HG03095 (cell line): ENCODE measurements at regions not wholly inside any gene's neighbourhood (a gene's known extent, or its start where the extent isn't known, plus 50 kb on each side); places are given as distances from the start of the nearest gene placed in this dataset.

Experiments used
- ATAC-seq: cut with Tn5 transposase; IDR thresholded peaks from one replicate; pipeline ENCODE4 v1.9.1; 2021; ENCODE audit warnings: moderate library complexity; ENCODE audit not compliant: unreplicated experiment

GRCh38 chr13:33692531-33692930 is 125.4 kb upstream of the RFC3 start:
- no peak for ATAC-seq

- ATAC-seq: no peak
Measured at GRCh38 chr13:33694546-33694945, 123.4 kb upstream of the RFC3 start.

- no peak for ATAC-seq
Measured at GRCh38 chr13:33696530-33696929, 121.4 kb upstream of the RFC3 start.

GRCh38 chr13:33697926-33698325 is 120.0 kb upstream of the RFC3 start:
- no peak for ATAC-seq

- ATAC-seq: no peak
Measured at GRCh38 chr13:33707449-33707848, 110.5 kb upstream of the RFC3 start.

GRCh38 chr13:33710924-33711323 is 107.0 kb upstream of the RFC3 start:
- no peak for ATAC-seq

- no peak for ATAC-seq
Measured at GRCh38 chr13:33711436-33711835, 106.5 kb upstream of the RFC3 start.

- no peak for ATAC-seq
Measured at GRCh38 chr13:33717775-33718174, 100.2 kb upstream of the RFC3 start.

GRCh38 chr13:33721724-33722123 is 96.2 kb upstream of the RFC3 start:
- ATAC-seq: no peak

- ATAC-seq: no peak
Measured at GRCh38 chr13:33722216-33722915, 95.6 kb upstream of the RFC3 start.

- no peak for ATAC-seq
Measured at GRCh38 chr13:33723365-33723764, 94.6 kb upstream of the RFC3 start.

- peak; percentile 53 for ATAC-seq
Measured at GRCh38 chr13:33723772-33724435, 94.0 kb upstream of the RFC3 start.

- no peak for ATAC-seq
Measured at GRCh38 chr13:33725340-33725739, 92.6 kb upstream of the RFC3 start.

GRCh38 chr13:33727297-33728083 is 90.5 kb upstream of the RFC3 start:
- ATAC-seq: no peak

GRCh38 chr13:33728271-33729037 is 89.5 kb upstream of the RFC3 start:
- peak; percentile 85 for ATAC-seq

- no peak for ATAC-seq
Measured at GRCh38 chr13:33730147-33730546, 87.8 kb upstream of the RFC3 start.

GRCh38 chr13:33730619-33731018 is 87.3 kb upstream of the RFC3 start:
- ATAC-seq: no peak

GRCh38 chr13:33735276-33735675 is 82.7 kb upstream of the RFC3 start:
- ATAC-seq: no peak

- ATAC-seq: no peak
Measured at GRCh38 chr13:33739254-33739653, 78.7 kb upstream of the RFC3 start.

- no peak for ATAC-seq
Measured at GRCh38 chr13:33740134-33740538, 77.8 kb upstream of the RFC3 start.

GRCh38 chr13:33742321-33742720 is 75.6 kb upstream of the RFC3 start:
- no peak for ATAC-seq
